ENCODE measurements at regions not wholly inside any gene's neighbourhood (a gene's known extent, or its start where the extent isn't known, plus 50 kb on each side); places are given as distances from the start of the nearest gene placed in this dataset.

DNA sequence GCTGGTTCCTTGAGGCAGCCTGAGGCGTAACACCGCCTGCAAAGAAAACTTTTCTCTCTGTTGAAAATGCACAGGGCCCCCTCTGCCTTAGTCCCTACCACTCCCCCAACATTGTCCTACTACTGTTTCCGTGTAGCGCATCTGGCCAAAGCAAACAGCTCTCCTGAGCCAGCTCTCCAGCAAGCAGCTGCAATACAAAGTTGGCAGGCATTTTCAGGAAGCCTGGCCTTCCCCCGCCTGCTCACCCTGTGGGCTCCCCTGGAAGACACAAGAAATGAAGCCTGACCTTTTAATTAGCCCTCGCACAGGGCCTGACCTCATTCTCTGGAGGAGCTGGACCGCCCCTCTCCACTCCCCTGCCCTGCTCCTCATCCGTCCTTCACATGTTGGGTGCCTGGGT, 66.7 kb downstream of the SOX9 start:
- TF ChIP-seq CTCF (IDR thresholded peaks at IDR 0.05) (no peak), POLR2A (IDR thresholded peaks at IDR 0.05) (no peak)

All from thyroid gland (tissue), 4 donors.